Large intestine (tissue), 3 donors: ENCODE measurements at regions not wholly inside any gene's neighbourhood (a gene's known extent, or its start where the extent isn't known, plus 50 kb on each side); places are given as distances from the start of the nearest gene placed in this dataset.

ENCODE experiments used
- DNase-seq, 2 donors: peaks; one replicate each; pipeline versions ENCODE4 v3.0.0 to v3.0.0-alpha.2; 2013
- H3K27ac ChIP-seq: one replicate; pipeline ENCODE4 v1.5.1; 2013; ENCODE audit warnings: low read length
- H3K27me3 ChIP-seq: 2 replicates; pipeline ENCODE4 v1.6.1; 2013; ENCODE audit warnings: low read length; ENCODE audit not compliant: control insufficient read depth, insufficient read depth
- H3K36me3 ChIP-seq: 2 replicates; pipeline ENCODE4 v1.6.1; 2013; ENCODE audit warnings: low read length; ENCODE audit not compliant: control insufficient read depth, insufficient read depth
- H3K4me1 ChIP-seq: one replicate; pipeline ENCODE4 v1.6.1; 2013; ENCODE audit warnings: low read length; ENCODE audit not compliant: control insufficient read depth, insufficient read depth
- H3K4me3 ChIP-seq: one replicate; pipeline ENCODE4 v1.5.1; 2013; ENCODE audit warnings: low read length
- H3K9me3 ChIP-seq: one replicate; pipeline ENCODE4 v1.6.1; 2013; ENCODE audit warnings: mild to moderate bottlenecking, low read depth, low read length, moderate library complexity; ENCODE audit not compliant: control insufficient read depth
- WGBS: methylation state at CpG from one replicate; pipeline ENCODE4 v1.1.5; 2013; ENCODE audit warnings: low lambda C conversion rate; ENCODE audit not compliant: insufficient coverage; 5-methylcytosine and 5-hydroxymethylcytosine counted together

GRCh38 chr11:11045156-11045930 is 187.5 kb upstream of the ZBED5 start:
- Histone ChIP-seq H3K36me3 (no peaks in the 10 kb centered on the region), H3K27ac (no peak overlapping the region), H3K4me1 (no peaks in the 10 kb centered on the region), H3K9me3 (no peaks in the 10 kb centered on the region), H3K27me3 (no peaks in the 10 kb centered on the region), H3K4me3 (no peak overlapping the region)
- no peak for DNase-seq
- no CpG with 5 or more reads among the region's 6 CpGs for WGBS

GRCh38 chr11:11044137-11044855 is 186.4 kb upstream of the ZBED5 start:
- DNase-seq, result no peak
- no CpG with 5 or more reads among the region's 9 CpGs for WGBS
- Histone ChIP-seq H3K27ac (no peak overlapping the region), H3K36me3 (no peaks in the 10 kb centered on the region), H3K9me3 (no peaks in the 10 kb centered on the region), H3K27me3 (peaks cover 4% of the 10 kb centered on the region), H3K4me3 (no peak overlapping the region), H3K4me1 (no peaks in the 10 kb centered on the region)

- WGBS, result no CpG with 5 or more reads among the region's 3 CpGs
- DNase-seq, result no peak
- H3K4me1 ChIP-seq, result no peaks in the 10 kb centered on the region
- H3K36me3 ChIP-seq, result no peaks in the 10 kb centered on the region
- H3K27me3 ChIP-seq, result peaks cover 4% of the 10 kb centered on the region
- no peak overlapping the region for H3K27ac ChIP-seq
- H3K9me3 ChIP-seq, result no peaks in the 10 kb centered on the region
- no peak overlapping the region for H3K4me3 ChIP-seq
These were observed 185.9 kb upstream of the ZBED5 start for GRCh38 chr11:11043721-11044120.

GRCh38 chr11:11039208-11039965 is 181.5 kb upstream of the ZBED5 start:
- H3K9me3 ChIP-seq, result no peaks in the 10 kb centered on the region
- H3K4me1 ChIP-seq, result no peaks in the 10 kb centered on the region
- H3K36me3 ChIP-seq, result no peaks in the 10 kb centered on the region
- H3K27me3 ChIP-seq, result peaks cover 10% of the 10 kb centered on the region
- no peak overlapping the region for H3K27ac ChIP-seq
- H3K4me3 ChIP-seq, result no peak overlapping the region
- WGBS, result 100% methylated on average over 1 of the region's 5 CpGs
- DNase-seq, result no peak

- no peaks in the 10 kb centered on the region for H3K4me1 ChIP-seq
- H3K4me3 ChIP-seq, result no peak overlapping the region
- no peaks in the 10 kb centered on the region for H3K36me3 ChIP-seq
- peaks cover 10% of the 10 kb centered on the region for H3K27me3 ChIP-seq
- no peaks in the 10 kb centered on the region for H3K9me3 ChIP-seq
- H3K27ac ChIP-seq, result no peak overlapping the region
- no CpG with 5 or more reads among the region's 3 CpGs for WGBS
- no peak for DNase-seq
These were observed 180.9 kb upstream of the ZBED5 start for GRCh38 chr11:11038782-11039181.

- no peaks in the 10 kb centered on the region for H3K36me3 ChIP-seq
- no peaks in the 10 kb centered on the region for H3K9me3 ChIP-seq
- H3K27ac ChIP-seq, result no peak overlapping the region
- no peak overlapping the region for H3K4me3 ChIP-seq
- H3K27me3 ChIP-seq, result peaks cover 10% of the 10 kb centered on the region
- no peaks in the 10 kb centered on the region for H3K4me1 ChIP-seq
- no CpG with 5 or more reads among the region's 3 CpGs for WGBS
- no peak for DNase-seq
These were observed 180.5 kb upstream of the ZBED5 start for GRCh38 chr11:11038352-11038751.

- WGBS, result no CpG with 5 or more reads among the region's 5 CpGs
- Histone ChIP-seq H3K9me3 (no peaks in the 10 kb centered on the region), H3K27me3 (peaks cover 10% of the 10 kb centered on the region), H3K4me3 (no peak overlapping the region), H3K27ac (no peak overlapping the region), H3K4me1 (no peaks in the 10 kb centered on the region), H3K36me3 (no peaks in the 10 kb centered on the region)
- peak; percentile 52 to 59 for DNase-seq
These were observed 179.2 kb upstream of the ZBED5 start for GRCh38 chr11:11036848-11037732.

- no CpG with 5 or more reads among the region's 3 CpGs for WGBS
- Histone ChIP-seq H3K9me3 (no peaks in the 10 kb centered on the region), H3K4me1 (no peaks in the 10 kb centered on the region), H3K27ac (no peak overlapping the region), H3K27me3 (peaks cover 10% of the 10 kb centered on the region), H3K4me3 (no peak overlapping the region), H3K36me3 (no peaks in the 10 kb centered on the region)
- DNase-seq, result no peak
These were observed 178.5 kb upstream of the ZBED5 start for GRCh38 chr11:11036185-11036847.

GRCh38 chr11:11035331-11035730 is 177.5 kb upstream of the ZBED5 start:
- Histone ChIP-seq H3K9me3 (no peaks in the 10 kb centered on the region), H3K27me3 (peaks cover 10% of the 10 kb centered on the region), H3K4me3 (no peak overlapping the region), H3K36me3 (no peaks in the 10 kb centered on the region), H3K4me1 (no peaks in the 10 kb centered on the region), H3K27ac (no peak overlapping the region)
- WGBS, result no CpG with 5 or more reads among the region's 1 CpG
- DNase-seq, result no peak
